GM12892 (cell line): ENCODE measurements at regions not wholly inside any gene's neighbourhood (a gene's known extent, or its start where the extent isn't known, plus 50 kb on each side); places are given as distances from the start of the nearest gene placed in this dataset.
"Not testable (repeated sequence)": the region's sequence is repeated elsewhere in the genome, so short reads cannot be mapped to it uniquely, and the experiment has no call there.

Experiments used
- POLR2A ChIP-seq: IDR thresholded peaks from 2 replicates; pipeline ENCODE4 v1.6.1; 2011; ENCODE audit warnings: low read depth, low read length, control low read depth
- POLR2AphosphoS5 ChIP-seq: IDR thresholded peaks from 2 replicates; pipeline ENCODE4 v1.6.1; 2011; ENCODE audit warnings: low read depth, low read length, control low read depth

GRCh38 chr9:82138081-82138480, 149.5 kb downstream of the SPATA31D1 start:
- not testable (repeated sequence) for TF ChIP-seq POLR2AphosphoS5, POLR2A
